Adrenal gland (tissue), 5 donors: ENCODE measurements at regions not wholly inside any gene's neighbourhood (a gene's known extent, or its start where the extent isn't known, plus 50 kb on each side); places are given as distances from the start of the nearest gene placed in this dataset.

Experiments
- POLR2A ChIP-seq, 2 donors: fragments of 450-650 bp; IDR thresholded peaks; one replicate each; pipeline ENCODE4 v1.6.1; 2017; ENCODE audit warnings: antibody characterized with exemption in 2 of 2, mild to moderate bottlenecking in 2 of 2, moderate library complexity in 1 of 2
- TF ChIP-seq, protein P1 (sequence below), 6 experiments: fragments of 450-650 bp in 4 of 6; fragments of 200-600 bp in 2 of 6; sonication (generic) in 1 of 6; IDR thresholded peaks; 1 replicate in 5 of 6; 2 replicates in 1 of 6; pipeline versions ENCODE4 v1.5.1 to v1.8.0; 2016 to 2021; ENCODE audit warnings: antibody characterized with exemption in 6 of 6, mild to moderate bottlenecking in 2 of 6, moderate library complexity in 1 of 6
- donor health status: DM: no; HTN: no; CAD: no.

DNA sequence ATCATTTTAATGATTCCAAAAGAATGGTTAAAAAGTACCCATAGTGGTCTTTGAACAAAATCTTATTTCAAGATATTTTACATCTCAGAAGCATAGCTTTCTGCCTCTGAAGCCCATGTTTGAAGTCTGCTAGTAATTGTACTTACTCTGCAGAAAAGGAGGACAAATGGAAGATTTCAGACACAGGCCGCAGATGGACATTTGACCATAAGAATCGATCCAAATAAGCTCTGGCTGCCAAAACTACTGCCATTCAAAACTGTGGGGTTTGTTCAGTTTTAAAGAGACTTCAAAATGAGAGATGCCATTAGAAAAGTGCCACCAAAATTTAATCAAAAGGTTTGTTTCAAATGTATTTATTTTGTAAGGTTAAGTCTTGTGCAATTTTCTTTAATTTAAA is 306.7 kb downstream of the DTWD2 start:
- TF ChIP-seq, protein P1, sequence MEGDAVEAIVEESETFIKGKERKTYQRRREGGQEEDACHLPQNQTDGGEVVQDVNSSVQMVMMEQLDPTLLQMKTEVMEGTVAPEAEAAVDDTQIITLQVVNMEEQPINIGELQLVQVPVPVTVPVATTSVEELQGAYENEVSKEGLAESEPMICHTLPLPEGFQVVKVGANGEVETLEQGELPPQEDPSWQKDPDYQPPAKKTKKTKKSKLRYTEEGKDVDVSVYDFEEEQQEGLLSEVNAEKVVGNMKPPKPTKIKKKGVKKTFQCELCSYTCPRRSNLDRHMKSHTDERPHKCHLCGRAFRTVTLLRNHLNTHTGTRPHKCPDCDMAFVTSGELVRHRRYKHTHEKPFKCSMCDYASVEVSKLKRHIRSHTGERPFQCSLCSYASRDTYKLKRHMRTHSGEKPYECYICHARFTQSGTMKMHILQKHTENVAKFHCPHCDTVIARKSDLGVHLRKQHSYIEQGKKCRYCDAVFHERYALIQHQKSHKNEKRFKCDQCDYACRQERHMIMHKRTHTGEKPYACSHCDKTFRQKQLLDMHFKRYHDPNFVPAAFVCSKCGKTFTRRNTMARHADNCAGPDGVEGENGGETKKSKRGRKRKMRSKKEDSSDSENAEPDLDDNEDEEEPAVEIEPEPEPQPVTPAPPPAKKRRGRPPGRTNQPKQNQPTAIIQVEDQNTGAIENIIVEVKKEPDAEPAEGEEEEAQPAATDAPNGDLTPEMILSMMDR (IDR thresholded peaks at IDR 0.05), result no peak
- TF ChIP-seq POLR2A (IDR thresholded peaks at IDR 0.05), result no peak
